Esophagus squamous epithelium (tissue), 5 donors: ENCODE measurements at regions not wholly inside any gene's neighbourhood (a gene's known extent, or its start where the extent isn't known, plus 50 kb on each side); places are given as distances from the start of the nearest gene placed in this dataset.
A peak's percentile ranks its signal among the peaks of the same experiment; 100 is the strongest.

ENCODE experiments used
- DNase-seq: peaks from one replicate; lab custom pipeline; 2025; lab: John Stamatoyannopoulos, UW
- H3K27ac ChIP-seq, 4 donors: fragments of 200-600 bp; sonication (generic); one replicate each; pipeline ENCODE4 v1.5.1; 2016 to 2019; ENCODE audit warnings: mild to moderate bottlenecking in 1 of 4
- H3K27me3 ChIP-seq, 4 donors: fragments of 200-600 bp; sonication (generic); 1 replicate in 3 of 4; 2 replicates in 1 of 4; pipeline versions ENCODE4 v1.5.1 to v1.6.0; 2017 to 2021; ENCODE audit warnings: antibody characterized with exemption in 1 of 4
- H3K36me3 ChIP-seq, 3 donors: fragments of 200-600 bp; sonication (generic); one replicate each; pipeline ENCODE4 v1.5.1; 2016 to 2019
- H3K4me1 ChIP-seq, 3 donors: fragments of 200-600 bp; sonication (generic); one replicate each; pipeline ENCODE4 v1.5.1; 2017 to 2019
- H3K4me3 ChIP-seq, 4 donors: fragments of 200-600 bp; sonication (generic); 1 replicate in 3 of 4; 2 replicates in 1 of 4; pipeline ENCODE4 v1.5.1; 2016 to 2019; ENCODE audit warnings: mild to moderate bottlenecking in 2 of 4, moderate library complexity in 1 of 4
- H3K9me3 ChIP-seq, 3 donors: fragments of 200-600 bp; sonication (generic); one replicate each; pipeline ENCODE4 v1.5.1; 2016 to 2019
- POLR2A ChIP-seq, 4 donors: fragments of 450-650 bp; IDR thresholded peaks; one replicate each; pipeline ENCODE4 v1.6.1; 2017; ENCODE audit warnings: antibody characterized with exemption in 4 of 4, mild to moderate bottlenecking in 4 of 4, moderate library complexity in 3 of 4
- WGBS, 2 donors: methylation state at CpG; one replicate each; pipeline ENCODE4 v1.1.5; 2018; 5-methylcytosine and 5-hydroxymethylcytosine counted together
- intact Hi-C: fragments of 100-400 bp; cut with DNase I; formaldehyde crosslinking; loops from one replicate; pipeline ENCODE4 v1.15.0; 2022
- TF ChIP-seq, protein P1 (sequence below), 6 experiments: fragments of 450-650 bp in 4 of 6; fragments of 200-600 bp in 2 of 6; sonication (generic) in 2 of 6; IDR thresholded peaks; one replicate each; pipeline ENCODE4 v1.5.1; 2016 to 2019; ENCODE audit warnings: antibody characterized with exemption in 6 of 6, mild to moderate bottlenecking in 4 of 6, moderate library complexity in 4 of 6
- donor health status: DM: yes; HTN: yes; CAD: no.

DNA sequence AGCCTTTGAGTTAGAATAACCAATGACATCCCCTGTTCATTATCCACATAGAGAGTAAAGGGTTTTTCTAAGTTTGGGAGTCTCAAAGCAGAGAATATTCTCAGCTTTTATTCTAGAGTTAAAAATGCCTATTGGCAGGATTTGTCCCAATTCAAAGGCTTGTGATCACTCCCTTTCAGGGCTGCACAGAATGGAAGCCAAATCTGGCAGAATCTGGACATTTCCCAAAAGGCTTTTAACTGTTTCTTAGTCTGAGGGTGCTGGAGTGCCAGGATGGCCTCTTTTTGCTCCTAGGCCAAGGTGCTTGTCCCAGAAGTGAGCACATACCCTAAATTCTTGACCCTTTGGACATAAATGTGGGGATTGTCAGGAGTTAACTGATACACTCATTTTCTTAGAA lies 556.6 kb downstream of the DOK5 start:
- no peaks in the 10 kb centered on the region for H3K27me3 ChIP-seq
- H3K4me3 ChIP-seq = no peak overlapping the region
- H3K27ac ChIP-seq = no peak overlapping the region
- intact Hi-C loops = no loop called here
- no peak for TF ChIP-seq POLR2A (IDR thresholded peaks at IDR 0.05)
- TF ChIP-seq, protein P1, sequence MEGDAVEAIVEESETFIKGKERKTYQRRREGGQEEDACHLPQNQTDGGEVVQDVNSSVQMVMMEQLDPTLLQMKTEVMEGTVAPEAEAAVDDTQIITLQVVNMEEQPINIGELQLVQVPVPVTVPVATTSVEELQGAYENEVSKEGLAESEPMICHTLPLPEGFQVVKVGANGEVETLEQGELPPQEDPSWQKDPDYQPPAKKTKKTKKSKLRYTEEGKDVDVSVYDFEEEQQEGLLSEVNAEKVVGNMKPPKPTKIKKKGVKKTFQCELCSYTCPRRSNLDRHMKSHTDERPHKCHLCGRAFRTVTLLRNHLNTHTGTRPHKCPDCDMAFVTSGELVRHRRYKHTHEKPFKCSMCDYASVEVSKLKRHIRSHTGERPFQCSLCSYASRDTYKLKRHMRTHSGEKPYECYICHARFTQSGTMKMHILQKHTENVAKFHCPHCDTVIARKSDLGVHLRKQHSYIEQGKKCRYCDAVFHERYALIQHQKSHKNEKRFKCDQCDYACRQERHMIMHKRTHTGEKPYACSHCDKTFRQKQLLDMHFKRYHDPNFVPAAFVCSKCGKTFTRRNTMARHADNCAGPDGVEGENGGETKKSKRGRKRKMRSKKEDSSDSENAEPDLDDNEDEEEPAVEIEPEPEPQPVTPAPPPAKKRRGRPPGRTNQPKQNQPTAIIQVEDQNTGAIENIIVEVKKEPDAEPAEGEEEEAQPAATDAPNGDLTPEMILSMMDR (IDR thresholded peaks at IDR 0.05) = no peak
- no peaks in the 10 kb centered on the region for H3K9me3 ChIP-seq
- DNase-seq = no peak
- H3K4me1 ChIP-seq = no peaks in the 10 kb centered on the region
- no peaks in the 10 kb centered on the region for H3K36me3 ChIP-seq

DNA sequence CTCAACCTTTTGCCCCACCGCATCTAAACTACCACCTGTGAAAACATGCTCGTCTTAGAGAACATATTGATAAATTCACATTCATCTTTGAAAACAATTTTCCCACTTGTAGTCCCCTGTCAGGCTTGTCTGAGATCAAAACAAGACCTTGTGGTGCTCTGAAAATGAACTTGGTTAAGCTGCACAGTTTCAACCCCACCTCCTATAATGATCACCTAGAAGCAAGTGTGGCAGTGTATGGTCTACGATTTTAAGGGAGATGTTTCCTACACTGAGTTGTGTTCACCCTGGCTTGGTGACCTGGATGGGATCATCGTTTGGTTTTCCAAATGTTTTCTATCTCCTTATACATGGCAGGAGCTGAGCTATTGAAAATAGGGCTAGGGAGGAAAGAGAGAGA lies 539.4 kb downstream of the DOK5 start:
- TF ChIP-seq, protein P1 (IDR thresholded peaks at IDR 0.05) = no peak
- TF ChIP-seq POLR2A (IDR thresholded peaks at IDR 0.05) = no peak
- no peaks in the 10 kb centered on the region for H3K4me1 ChIP-seq
- intact Hi-C loops = no loop called here
- no peak overlapping the region for H3K27ac ChIP-seq
- WGBS, 2 donors = 43 to 64% methylated on average over 4 of the region's 4 CpGs
- no peaks in the 10 kb centered on the region for H3K36me3 ChIP-seq
- no peaks in the 10 kb centered on the region for H3K9me3 ChIP-seq
- no peaks in the 10 kb centered on the region for H3K27me3 ChIP-seq
- no peak overlapping the region for H3K4me3 ChIP-seq
- DNase-seq = no peak

DNA sequence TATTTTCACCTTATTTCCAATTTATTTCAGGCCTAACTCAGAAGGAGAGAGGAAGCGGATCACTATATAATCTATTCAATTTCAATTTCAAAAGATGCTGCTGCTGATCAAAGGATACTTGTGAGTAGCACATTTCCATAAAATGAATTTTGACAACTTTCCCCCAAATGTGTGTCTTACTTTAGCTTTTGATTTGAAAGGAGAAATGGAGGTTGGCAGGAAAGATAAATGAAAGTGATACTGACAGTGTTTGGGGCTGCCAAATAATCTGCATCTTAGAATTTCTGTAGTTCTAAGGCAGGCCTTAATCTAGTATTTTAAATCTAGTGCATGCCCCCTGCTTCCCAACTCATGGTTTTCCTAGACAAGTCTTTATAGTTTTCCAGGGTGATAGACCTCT lies 535.4 kb downstream of the DOK5 start:
- no peak overlapping the region for H3K4me3 ChIP-seq
- no peaks in the 10 kb centered on the region for H3K27me3 ChIP-seq
- H3K36me3 ChIP-seq = no peaks in the 10 kb centered on the region
- DNase-seq = no peak
- intact Hi-C loops = no loop called here
- no peaks in the 10 kb centered on the region for H3K4me1 ChIP-seq
- H3K27ac ChIP-seq = no peak overlapping the region
- no peaks in the 10 kb centered on the region for H3K9me3 ChIP-seq
- TF ChIP-seq POLR2A (IDR thresholded peaks at IDR 0.05) = no peak
- TF ChIP-seq, protein P1 (IDR thresholded peaks at IDR 0.05) = no peak
- 95 to 100% methylated on average over 1 of the region's 1 CpG for WGBS, 2 donors

DNA sequence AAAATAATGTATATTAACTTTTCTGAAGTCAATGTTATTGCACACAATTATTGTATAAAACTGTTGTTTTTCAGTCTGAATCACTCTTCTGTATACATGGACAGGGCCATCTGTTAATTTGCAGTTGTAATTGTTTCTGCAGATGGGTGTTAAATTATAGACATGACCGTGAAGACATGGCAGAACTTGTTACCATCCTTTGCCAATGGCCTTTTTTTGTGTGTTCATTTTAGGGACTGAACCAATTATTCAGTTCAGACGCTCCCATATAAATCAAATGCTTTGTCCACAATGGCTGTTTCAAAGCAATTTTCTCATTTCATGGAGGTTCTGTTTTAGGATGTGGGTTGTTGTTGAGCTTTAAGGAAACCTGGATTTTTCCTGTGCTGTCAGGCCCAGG lies 533.7 kb downstream of the DOK5 start:
- DNase-seq = no peak
- no peaks in the 10 kb centered on the region for H3K27me3 ChIP-seq
- no peaks in the 10 kb centered on the region for H3K9me3 ChIP-seq
- intact Hi-C loops = no loop called here
- WGBS, 2 donors = 63 to 75% methylated on average over 2 of the region's 2 CpGs
- H3K4me1 ChIP-seq = no peaks in the 10 kb centered on the region
- no peaks in the 10 kb centered on the region for H3K36me3 ChIP-seq
- TF ChIP-seq, protein P1 (IDR thresholded peaks at IDR 0.05) = no peak
- no peak for TF ChIP-seq POLR2A (IDR thresholded peaks at IDR 0.05)
- H3K4me3 ChIP-seq = no peak overlapping the region
- no peak overlapping the region for H3K27ac ChIP-seq

DNA sequence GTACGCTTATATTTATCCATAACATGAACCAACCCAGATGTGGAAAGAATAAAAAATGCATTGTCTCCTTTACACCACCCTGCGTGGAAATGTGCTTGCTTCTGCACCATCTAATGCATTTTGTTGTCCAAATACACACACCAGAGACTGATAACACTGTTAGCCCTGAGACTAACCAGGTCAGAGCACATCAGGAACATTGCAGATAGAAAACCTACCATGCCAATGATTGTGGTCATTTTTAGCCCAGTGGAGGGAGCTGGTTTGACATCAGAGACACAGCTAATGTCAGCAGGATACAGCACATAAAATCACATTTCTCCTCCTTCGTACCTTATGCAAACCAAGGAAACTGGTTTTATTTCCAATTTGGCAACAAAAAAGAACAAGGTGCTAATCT lies 528.7 kb downstream of the DOK5 start:
- H3K9me3 ChIP-seq = no peaks in the 10 kb centered on the region
- intact Hi-C loops = no loop called here
- no peak for DNase-seq
- H3K4me1 ChIP-seq = no peaks in the 10 kb centered on the region
- H3K36me3 ChIP-seq = no peaks in the 10 kb centered on the region
- H3K27ac ChIP-seq = no peak overlapping the region
- H3K27me3 ChIP-seq = no peaks in the 10 kb centered on the region
- no peak overlapping the region for H3K4me3 ChIP-seq
- no peak for TF ChIP-seq POLR2A (IDR thresholded peaks at IDR 0.05)
- TF ChIP-seq, protein P1 (IDR thresholded peaks at IDR 0.05) = peak in 1 of 6 experiments; percentile 9
- 64 to 77% methylated on average over 3 of the region's 3 CpGs for WGBS, 2 donors
